ENCODE measurements at regions not wholly inside any gene's neighbourhood (a gene's known extent, or its start where the extent isn't known, plus 50 kb on each side); places are given as distances from the start of the nearest gene placed in this dataset.

- no peak for TF ChIP-seq EZH2 (optimal IDR thresholded peaks at IDR 0.05; ENCODE audit: low read depth, low read length)
- TF ChIP-seq, protein P1, sequence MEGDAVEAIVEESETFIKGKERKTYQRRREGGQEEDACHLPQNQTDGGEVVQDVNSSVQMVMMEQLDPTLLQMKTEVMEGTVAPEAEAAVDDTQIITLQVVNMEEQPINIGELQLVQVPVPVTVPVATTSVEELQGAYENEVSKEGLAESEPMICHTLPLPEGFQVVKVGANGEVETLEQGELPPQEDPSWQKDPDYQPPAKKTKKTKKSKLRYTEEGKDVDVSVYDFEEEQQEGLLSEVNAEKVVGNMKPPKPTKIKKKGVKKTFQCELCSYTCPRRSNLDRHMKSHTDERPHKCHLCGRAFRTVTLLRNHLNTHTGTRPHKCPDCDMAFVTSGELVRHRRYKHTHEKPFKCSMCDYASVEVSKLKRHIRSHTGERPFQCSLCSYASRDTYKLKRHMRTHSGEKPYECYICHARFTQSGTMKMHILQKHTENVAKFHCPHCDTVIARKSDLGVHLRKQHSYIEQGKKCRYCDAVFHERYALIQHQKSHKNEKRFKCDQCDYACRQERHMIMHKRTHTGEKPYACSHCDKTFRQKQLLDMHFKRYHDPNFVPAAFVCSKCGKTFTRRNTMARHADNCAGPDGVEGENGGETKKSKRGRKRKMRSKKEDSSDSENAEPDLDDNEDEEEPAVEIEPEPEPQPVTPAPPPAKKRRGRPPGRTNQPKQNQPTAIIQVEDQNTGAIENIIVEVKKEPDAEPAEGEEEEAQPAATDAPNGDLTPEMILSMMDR (IDR thresholded peaks at IDR 0.05; ENCODE audit: low read length), result no peak
Measured at GRCh38 chr1:42013881-42014470, 95.3 kb upstream of the HIVEP3 start.

All from MM.1S (cell line).